GM12892 (cell line): ENCODE measurements at regions not wholly inside any gene's neighbourhood (a gene's known extent, or its start where the extent isn't known, plus 50 kb on each side); places are given as distances from the start of the nearest gene placed in this dataset.

Source experiments
- POLR2A ChIP-seq: IDR thresholded peaks from 2 replicates; pipeline ENCODE4 v1.6.1; 2011; ENCODE audit warnings: low read depth, low read length, control low read depth
- POLR2AphosphoS5 ChIP-seq: IDR thresholded peaks from 2 replicates; pipeline ENCODE4 v1.6.1; 2011; ENCODE audit warnings: low read depth, low read length, control low read depth
- TAF1 ChIP-seq: IDR thresholded peaks from 2 replicates; pipeline ENCODE4 v1.6.1; 2011; ENCODE audit warnings: low read depth, mild to moderate bottlenecking, control low read depth, low read length, borderline replicate concordance

- no peak for TF ChIP-seq POLR2A
- no peak for TF ChIP-seq POLR2AphosphoS5
- TF ChIP-seq TAF1 = no peak
Observed at GRCh38 chr12:58727521-58727920, 192.8 kb downstream of the LRIG3 start.
